ENCODE measurements at regions not wholly inside any gene's neighbourhood (a gene's known extent, or its start where the extent isn't known, plus 50 kb on each side); places are given as distances from the start of the nearest gene placed in this dataset.

- CTCF ChIA-PET (ENCODE audit: unreplicated experiment): no interaction called here
- Histone ChIP-seq H3K4me2 (ENCODE audit: low read length) (no peak overlapping the region), H3K9me2 (ENCODE audit: insufficient read depth, low read length) (no peaks in the 10 kb centered on the region), H4K20me1 (ENCODE audit: insufficient read depth, low read length) (no peaks in the 10 kb centered on the region), H3K79me2 (ENCODE audit: insufficient read depth, low read depth, low read length) (no peaks in the 10 kb centered on the region), H3K9me3 (ENCODE audit: low read length) (no peaks in the 10 kb centered on the region), H3K27ac (ENCODE audit: low read depth, low read length, poor library complexity, severe bottlenecking) (no peak overlapping the region), H2AFZ (ENCODE audit: low read length) (no peak overlapping the region), H3K36me3 (ENCODE audit: insufficient read depth, low read length) (no peaks in the 10 kb centered on the region), H3K4me3 (ENCODE audit: low read depth, low read length, poor library complexity, severe bottlenecking) (no peak overlapping the region), H3K4me1 (ENCODE audit: insufficient read depth, low read length, poor library complexity, severe bottlenecking) (no peaks in the 10 kb centered on the region)
- intact Hi-C loops (cut with micrococcal nuclease; ENCODE audit: unreplicated experiment): no loop called here
- POLR2A ChIA-PET: no interaction called here
- TF ChIP-seq, protein P1, sequence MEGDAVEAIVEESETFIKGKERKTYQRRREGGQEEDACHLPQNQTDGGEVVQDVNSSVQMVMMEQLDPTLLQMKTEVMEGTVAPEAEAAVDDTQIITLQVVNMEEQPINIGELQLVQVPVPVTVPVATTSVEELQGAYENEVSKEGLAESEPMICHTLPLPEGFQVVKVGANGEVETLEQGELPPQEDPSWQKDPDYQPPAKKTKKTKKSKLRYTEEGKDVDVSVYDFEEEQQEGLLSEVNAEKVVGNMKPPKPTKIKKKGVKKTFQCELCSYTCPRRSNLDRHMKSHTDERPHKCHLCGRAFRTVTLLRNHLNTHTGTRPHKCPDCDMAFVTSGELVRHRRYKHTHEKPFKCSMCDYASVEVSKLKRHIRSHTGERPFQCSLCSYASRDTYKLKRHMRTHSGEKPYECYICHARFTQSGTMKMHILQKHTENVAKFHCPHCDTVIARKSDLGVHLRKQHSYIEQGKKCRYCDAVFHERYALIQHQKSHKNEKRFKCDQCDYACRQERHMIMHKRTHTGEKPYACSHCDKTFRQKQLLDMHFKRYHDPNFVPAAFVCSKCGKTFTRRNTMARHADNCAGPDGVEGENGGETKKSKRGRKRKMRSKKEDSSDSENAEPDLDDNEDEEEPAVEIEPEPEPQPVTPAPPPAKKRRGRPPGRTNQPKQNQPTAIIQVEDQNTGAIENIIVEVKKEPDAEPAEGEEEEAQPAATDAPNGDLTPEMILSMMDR (conservative IDR thresholded peaks at IDR 0.05; ENCODE audit: low read length): no peak
- TF ChIP-seq EZH2phosphoT487 (IDR thresholded peaks at IDR 0.05; ENCODE audit: borderline replicate concordance, low read depth, low read length): no peak
- DNase-seq (ENCODE audit: low spot score): no peak
- BruUV-seq (replicated peaks): no TSS peak
Measured at GRCh38 chr20:4633379-4633778, 52.9 kb upstream of the PRNP start.

DNA sequence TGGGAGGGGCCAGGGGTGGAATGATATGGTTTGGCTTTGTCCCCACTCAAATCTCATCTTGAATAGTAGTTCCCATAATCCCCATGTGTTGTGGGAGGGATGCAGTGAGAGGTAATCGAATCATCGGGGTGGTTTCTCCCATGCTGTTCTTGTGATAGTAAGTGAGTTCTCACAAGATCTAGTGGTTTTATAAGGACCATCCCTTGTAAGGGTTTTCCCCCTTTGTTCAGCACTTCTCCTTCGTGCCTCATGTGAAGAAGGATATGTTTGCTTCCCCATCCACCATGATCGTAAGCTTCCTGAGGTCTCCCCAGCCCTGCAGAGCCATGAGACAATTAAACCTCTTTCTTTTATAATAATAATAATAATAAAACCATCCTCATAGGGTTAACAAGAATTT, 53.4 kb upstream of the PRNP start:
- Histone ChIP-seq H3K4me3 (ENCODE audit: low read depth, low read length, poor library complexity, severe bottlenecking) (no peak overlapping the region), H3K36me3 (ENCODE audit: insufficient read depth, low read length) (no peaks in the 10 kb centered on the region), H2AFZ (ENCODE audit: low read length) (no peak overlapping the region), H3K4me1 (ENCODE audit: insufficient read depth, low read length, poor library complexity, severe bottlenecking) (no peaks in the 10 kb centered on the region), H4K20me1 (ENCODE audit: insufficient read depth, low read length) (no peaks in the 10 kb centered on the region), H3K9me2 (ENCODE audit: insufficient read depth, low read length) (no peaks in the 10 kb centered on the region), H3K79me2 (ENCODE audit: insufficient read depth, low read depth, low read length) (no peaks in the 10 kb centered on the region), H3K27ac (ENCODE audit: low read depth, low read length, poor library complexity, severe bottlenecking) (no peak overlapping the region), H3K9me3 (ENCODE audit: low read length) (no peaks in the 10 kb centered on the region), H3K4me2 (ENCODE audit: low read length) (no peak overlapping the region)
- ChIA-PET POLR2A (no interaction called here), CTCF (ENCODE audit: unreplicated experiment) (no interaction called here)
- intact Hi-C loops (cut with micrococcal nuclease; ENCODE audit: unreplicated experiment): no loop called here
- no TSS peak for BruUV-seq (replicated peaks)
- TF ChIP-seq, protein P1 (conservative IDR thresholded peaks at IDR 0.05; ENCODE audit: low read length): no peak
- TF ChIP-seq EZH2phosphoT487 (IDR thresholded peaks at IDR 0.05; ENCODE audit: borderline replicate concordance, low read depth, low read length): no peak
- DNase-seq (ENCODE audit: low spot score): no peak

GRCh38 chr20:4626228-4626627, 60.0 kb upstream of the PRNP start:
- H2AFZ ChIP-seq (ENCODE audit: low read length): no peak overlapping the region
- BruUV-seq (replicated peaks): no TSS peak
- intact Hi-C loops (cut with micrococcal nuclease; ENCODE audit: unreplicated experiment): no loop called here
- TF ChIP-seq, protein P1 (conservative IDR thresholded peaks at IDR 0.05; ENCODE audit: low read length): no peak
- TF ChIP-seq EZH2phosphoT487 (IDR thresholded peaks at IDR 0.05; ENCODE audit: borderline replicate concordance, low read depth, low read length): no peak
- no peaks in the 10 kb centered on the region for H3K9me2 ChIP-seq (ENCODE audit: insufficient read depth, low read length)
- ChIA-PET POLR2A (interaction anchor here (0.7 kb wide), 1 partner anchor 336 kb away, joined by 3 read pairs; no protein-coding TSS in a partner anchor), CTCF (ENCODE audit: unreplicated experiment) (no interaction called here)
- no peak overlapping the region for H3K4me2 ChIP-seq (ENCODE audit: low read length)
- H3K4me1 ChIP-seq (ENCODE audit: insufficient read depth, low read length, poor library complexity, severe bottlenecking): no peaks in the 10 kb centered on the region
- no peaks in the 10 kb centered on the region for H3K9me3 ChIP-seq (ENCODE audit: low read length)
- H3K27ac ChIP-seq (ENCODE audit: low read depth, low read length, poor library complexity, severe bottlenecking): no peak overlapping the region
- no peaks in the 10 kb centered on the region for H3K79me2 ChIP-seq (ENCODE audit: insufficient read depth, low read depth, low read length)
- H3K36me3 ChIP-seq (ENCODE audit: insufficient read depth, low read length): no peaks in the 10 kb centered on the region
- no peaks in the 10 kb centered on the region for H4K20me1 ChIP-seq (ENCODE audit: insufficient read depth, low read length)
- no peak overlapping the region for H3K4me3 ChIP-seq (ENCODE audit: low read depth, low read length, poor library complexity, severe bottlenecking)
- DNase-seq (ENCODE audit: low spot score): no peak
